IMR-90 (cell line): ENCODE measurements at regions not wholly inside any gene's neighbourhood (a gene's known extent, or its start where the extent isn't known, plus 50 kb on each side); places are given as distances from the start of the nearest gene placed in this dataset.

Source experiments
- ATAC-seq: fragments of 200-7000 bp; cut with Tn5 transposase; 2 replicates; pipeline ENCODE4 v1.9.1; 2020; ENCODE audit warnings: low read depth, mild to moderate bottlenecking, moderate library complexity
- BruUV-seq: library from RNA; stranded (reverse); fragments of 400-500 nt; replicated peaks from 2 replicates; lab custom pipeline; 2021; lab: Mats Ljungman, UMichigan
- CTCF ChIA-PET: fragments of 300-600 bp; formaldehyde crosslinking; extraction: SDS; loops from one replicate; lab custom pipeline; 2021; ENCODE audit warnings: antibody characterized with exemption; lab: Yijun Ruan, JAX
- POLR2A ChIA-PET: fragments of 300-600 bp; sonication (Branson Sonifier 250); formaldehyde crosslinking; loops from one replicate; lab custom pipeline; 2022; ENCODE audit warnings: antibody characterized with exemption; ENCODE audit not compliant: unreplicated experiment; lab: Charles Lee
- DNase-seq: peaks from one replicate; pipeline ENCODE4 v3.0.0; 2013
- H2AFZ ChIP-seq: replicated peaks from 2 replicates; pipeline ENCODE3; 2013; ENCODE audit warnings: low read length, mild to moderate bottlenecking; ENCODE audit not compliant: poor library complexity
- H2AK5ac ChIP-seq: 2 replicates; pipeline ENCODE4 v1.6.1; 2013; ENCODE audit warnings: low read depth, low read length, inconsistent platforms
- H2AK9ac ChIP-seq: replicated peaks from 2 replicates; pipeline ENCODE3; 2013; ENCODE audit warnings: mild to moderate bottlenecking, low read depth, low read length, moderate library complexity; ENCODE audit not compliant: poor library complexity
- H2BK120ac ChIP-seq: 2 replicates; pipeline ENCODE4 v1.6.1; 2013; ENCODE audit warnings: low read depth, low read length, inconsistent platforms
- H2BK15ac ChIP-seq: 3 replicates; pipeline ENCODE4 v1.6.1; 2013; ENCODE audit warnings: low read depth, low read length, inconsistent platforms
- H2BK20ac ChIP-seq: 2 replicates; pipeline ENCODE4 v1.6.1; 2013; ENCODE audit warnings: low read depth, mild to moderate bottlenecking, inconsistent platforms, low read length, moderate library complexity
- H2BK5ac ChIP-seq: 2 replicates; pipeline ENCODE4 v1.6.1; 2013; ENCODE audit warnings: mild to moderate bottlenecking, low read depth, low read length, inconsistent platforms; ENCODE audit not compliant: poor library complexity, severe bottlenecking
- H3K14ac ChIP-seq: replicated peaks from 2 replicates; pipeline ENCODE4 v1.6.1; 2013; ENCODE audit warnings: low read depth, low read length, inconsistent platforms
- H3K18ac ChIP-seq: 2 replicates; pipeline ENCODE4 v1.6.1; 2013; ENCODE audit warnings: low read depth, low read length, control low read depth
- H3K23ac ChIP-seq: 2 replicates; pipeline ENCODE4 v1.6.1; 2013; ENCODE audit warnings: low read depth, low read length, inconsistent platforms
- H3K27ac ChIP-seq: 2 replicates; pipeline ENCODE4 v1.5.1; 2013; ENCODE audit warnings: mild to moderate bottlenecking, control low read depth, low read length; ENCODE audit not compliant: insufficient read depth
- H3K27me3 ChIP-seq: 2 replicates; pipeline ENCODE4 v1.6.1; 2013; ENCODE audit warnings: low read length; ENCODE audit not compliant: control insufficient read depth, insufficient read depth
- H3K36me3 ChIP-seq: 2 replicates; pipeline ENCODE4 v1.6.1; 2013; ENCODE audit warnings: low read length, mixed read lengths; ENCODE audit not compliant: control insufficient read depth, insufficient read depth
- H3K4ac ChIP-seq: 2 replicates; pipeline ENCODE4 v1.6.1; 2013; ENCODE audit warnings: low read depth, low read length, inconsistent platforms
- H3K4me1 ChIP-seq: 2 replicates; pipeline ENCODE4 v1.6.1; 2013; ENCODE audit warnings: low read length, mixed read lengths; ENCODE audit not compliant: control insufficient read depth, insufficient read depth
- H3K4me2 ChIP-seq: 2 replicates; pipeline ENCODE4 v1.6.1; 2013; ENCODE audit warnings: low read depth, mild to moderate bottlenecking, control low read depth, low read length, moderate library complexity
- H3K4me3 ChIP-seq: 2 replicates; pipeline ENCODE4 v1.5.1; 2013; ENCODE audit warnings: low read depth, mild to moderate bottlenecking, control low read depth, low read length, moderate library complexity; ENCODE audit not compliant: insufficient read depth
- H3K56ac ChIP-seq: 2 replicates; pipeline ENCODE4 v1.6.1; 2013; ENCODE audit warnings: low read length, inconsistent platforms; ENCODE audit not compliant: insufficient read depth; ENCODE audit errors: extremely low read depth
- H3K79me1 ChIP-seq, 2 experiments: 2 replicates each; pipeline ENCODE4 v1.6.1; 2013; ENCODE audit warnings: low read length in 2 of 2, inconsistent platforms in 1 of 2, low read depth in 1 of 2
- H3K9ac ChIP-seq: 2 replicates; pipeline ENCODE4 v1.6.1; 2013; ENCODE audit warnings: low read depth, low read length, control low read depth
- H3K9me1 ChIP-seq: 2 replicates; pipeline ENCODE4 v1.6.1; 2013; ENCODE audit warnings: low read length, inconsistent platforms; ENCODE audit not compliant: insufficient read depth
- H3K9me3 ChIP-seq: 2 replicates; pipeline ENCODE4 v1.6.1; 2013; ENCODE audit warnings: low read length; ENCODE audit not compliant: control insufficient read depth, insufficient read depth
- H4K20me1 ChIP-seq: 2 replicates; pipeline ENCODE4 v1.6.1; 2013; ENCODE audit warnings: low read length, inconsistent platforms; ENCODE audit not compliant: insufficient read depth
- H4K5ac ChIP-seq: 2 replicates; pipeline ENCODE4 v1.6.1; 2013; ENCODE audit warnings: mild to moderate bottlenecking, low read depth, low read length, control low read depth
- H4K8ac ChIP-seq, 2 experiments: 2 replicates each; pipeline ENCODE4 v1.6.1; 2013; ENCODE audit warnings: low read depth in 2 of 2, low read length in 2 of 2, control low read depth in 1 of 2, inconsistent platforms in 1 of 2
- H4K91ac ChIP-seq: 2 replicates; pipeline ENCODE4 v1.6.1; 2013; ENCODE audit warnings: low read depth, low read length, inconsistent platforms; ENCODE audit not compliant: insufficient read depth
- CHD1 ChIP-seq: IDR thresholded peaks from 2 replicates; pipeline ENCODE4 v1.6.1; 2012; ENCODE audit warnings: low read depth, low read length, improper control_type of control experiment
- ELK1 ChIP-seq: fragments of 150-350 bp; IDR thresholded peaks from 2 replicates; pipeline ENCODE4 v1.6.1; 2016; ENCODE audit warnings: low read depth, mild to moderate bottlenecking, low read length, moderate library complexity, borderline replicate concordance
- FOS ChIP-seq: fragments of 150-350 bp; IDR thresholded peaks from 2 replicates; pipeline ENCODE4 v1.6.1; 2016; ENCODE audit warnings: low read depth, low read length
- MAFK ChIP-seq: IDR thresholded peaks from 2 replicates; pipeline ENCODE4 v1.6.1; 2012; ENCODE audit warnings: low read depth, low read length, improper control_type of control experiment
- MXI1 ChIP-seq: IDR thresholded peaks from 2 replicates; pipeline ENCODE4 v1.6.1; 2012; ENCODE audit warnings: low read depth, mild to moderate bottlenecking, low read length, moderate library complexity, borderline replicate concordance
- RAD21 ChIP-seq: IDR thresholded peaks from 2 replicates; pipeline ENCODE4 v1.6.1; 2012; ENCODE audit warnings: low read length, improper control_type of control experiment
- RCOR1 ChIP-seq: IDR thresholded peaks from 2 replicates; pipeline ENCODE4 v1.6.1; 2012; ENCODE audit warnings: mild to moderate bottlenecking, low read length, improper control_type of control experiment; ENCODE audit not compliant: insufficient replicate concordance
- USF2 ChIP-seq: fragments of 150-350 bp; IDR thresholded peaks from 2 replicates; pipeline ENCODE4 v1.6.1; 2017; ENCODE audit warnings: mild to moderate bottlenecking, antibody characterized with exemption, low read length, low read depth
- WGBS, 2 experiments: methylation state at CpG; one replicate each; pipeline versions ENCODE4 v1.1.5 to v1.1.7; 2013; ENCODE audit warnings: missing lambda C conversion rate in 2 of 2; ENCODE audit not compliant: insufficient read length in 1 of 2; ENCODE audit errors: extremely low coverage in 2 of 2; 5-methylcytosine and 5-hydroxymethylcytosine counted together
- dilution Hi-C: fragments of 300-500 bp; cut with HindIII; formaldehyde crosslinking; loops from one replicate; pipeline ENCODE4 v1.14.3; 2018; ENCODE audit warnings: low sequenced_read_pairs; ENCODE audit not compliant: unreplicated experiment
- in situ Hi-C: fragments of 300-500 bp; cut with MboI; formaldehyde crosslinking; loops from 3 replicates; pipeline ENCODE4 v1.14.3; 2019; ENCODE audit warnings: low sequenced_read_pairs, inconsistent platforms, mixed read lengths
- intact Hi-C: fragments of 100-400 bp; cut with micrococcal nuclease; formaldehyde crosslinking; loops from 2 replicates; pipeline ENCODE4 v1.10.0; 2022

GRCh38 chr12:87165733-87166375 is 863.3 kb downstream of the C12orf50 start:
- in situ Hi-C loops: no loop called here

More at GRCh38 chr12:87165733-87166375, 863.3 kb downstream of the C12orf50 start:
- Histone ChIP-seq H2BK120ac (no peak overlapping the region), H2AK5ac (no peak overlapping the region), H3K4ac (no peak overlapping the region), H2AK9ac (no peak overlapping the region), H3K4me3 (no peak overlapping the region), H3K9me3 (peaks cover 7% of the 10 kb centered on the region), H2BK20ac (no peak overlapping the region), H3K23ac (no peak overlapping the region), H4K8ac (no peak overlapping the region), H3K4me2 (no peak overlapping the region), H3K14ac (no peak overlapping the region), H2BK5ac (no peak overlapping the region), H4K5ac (no peak overlapping the region), H4K20me1 (no peaks in the 10 kb centered on the region), H3K36me3 (no peaks in the 10 kb centered on the region), H2BK15ac (no peak overlapping the region), H3K9me1 (no peaks in the 10 kb centered on the region), H3K18ac (no peak overlapping the region), H3K9ac (no peak overlapping the region), H4K91ac (no peak overlapping the region), H3K27me3 (no peaks in the 10 kb centered on the region), H3K79me1 (no peaks in the 10 kb centered on the region), H3K56ac (no peak overlapping the region), H2AFZ (no peak overlapping the region), H3K27ac (no peak overlapping the region), H3K4me1 (0 out of 2 replicates have a peak, but pooled peaks cover 2% of the 10 kb centered on the region)
- no TSS peak for BruUV-seq
- TF ChIP-seq ELK1: no peak
- TF ChIP-seq MAFK: no peak
- TF ChIP-seq RCOR1: no peak
- no peak for TF ChIP-seq CHD1
- no peak for TF ChIP-seq RAD21
- no peak for TF ChIP-seq USF2
- no peak for TF ChIP-seq MXI1
- no peak for TF ChIP-seq FOS
- no CpG with 5 or more reads among the region's 3 CpGs for WGBS, 2 experiments
- POLR2A ChIA-PET: no interaction called here
- ATAC-seq: no peak
- CTCF ChIA-PET: no interaction called here
- dilution Hi-C loops: no loop called here
- intact Hi-C loops: no loop called here
- no peak for DNase-seq
